ENCODE measurements at regions not wholly inside any gene's neighbourhood (a gene's known extent, or its start where the extent isn't known, plus 50 kb on each side); places are given as distances from the start of the nearest gene placed in this dataset.
A peak's percentile ranks its signal among the peaks of the same experiment; 100 is the strongest.

GRCh38 chr4:56169061-56169460 is 218.2 kb downstream of the AASDH start:
- FAIRE-seq (no peak), DNase-seq (no peak)
- TF ChIP-seq, protein P1, sequence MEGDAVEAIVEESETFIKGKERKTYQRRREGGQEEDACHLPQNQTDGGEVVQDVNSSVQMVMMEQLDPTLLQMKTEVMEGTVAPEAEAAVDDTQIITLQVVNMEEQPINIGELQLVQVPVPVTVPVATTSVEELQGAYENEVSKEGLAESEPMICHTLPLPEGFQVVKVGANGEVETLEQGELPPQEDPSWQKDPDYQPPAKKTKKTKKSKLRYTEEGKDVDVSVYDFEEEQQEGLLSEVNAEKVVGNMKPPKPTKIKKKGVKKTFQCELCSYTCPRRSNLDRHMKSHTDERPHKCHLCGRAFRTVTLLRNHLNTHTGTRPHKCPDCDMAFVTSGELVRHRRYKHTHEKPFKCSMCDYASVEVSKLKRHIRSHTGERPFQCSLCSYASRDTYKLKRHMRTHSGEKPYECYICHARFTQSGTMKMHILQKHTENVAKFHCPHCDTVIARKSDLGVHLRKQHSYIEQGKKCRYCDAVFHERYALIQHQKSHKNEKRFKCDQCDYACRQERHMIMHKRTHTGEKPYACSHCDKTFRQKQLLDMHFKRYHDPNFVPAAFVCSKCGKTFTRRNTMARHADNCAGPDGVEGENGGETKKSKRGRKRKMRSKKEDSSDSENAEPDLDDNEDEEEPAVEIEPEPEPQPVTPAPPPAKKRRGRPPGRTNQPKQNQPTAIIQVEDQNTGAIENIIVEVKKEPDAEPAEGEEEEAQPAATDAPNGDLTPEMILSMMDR (IDR thresholded peaks at IDR 0.05; ENCODE audit: borderline replicate concordance, extremely low read depth, insufficient read depth) = no peak
- intact Hi-C loops (cut with DNase I) = no loop called here
- Histone ChIP-seq H3K27ac (ENCODE audit: low read depth in 2 of 2, low read length in 2 of 2) (no peak overlapping the region), H3K36me3 (ENCODE audit: control insufficient read depth in 2 of 3, insufficient read depth in 3 of 3, low read length in 3 of 3) (no peaks in the 10 kb centered on the region), H3K9me3 (ENCODE audit: control insufficient read depth in 2 of 3, insufficient read depth in 1 of 3, low read length in 3 of 3) (no peaks in the 10 kb centered on the region), H3K27me3 (ENCODE audit: control insufficient read depth, insufficient read depth, low read length) (no peaks in the 10 kb centered on the region), H3K4me1 (ENCODE audit: control insufficient read depth in 2 of 3, insufficient read depth in 2 of 3, low read depth in 1 of 3, low read length in 3 of 3) (no peaks in the 10 kb centered on the region), H3K4me3 (ENCODE audit: low read length in 3 of 3) (no peak overlapping the region), H3K9ac (ENCODE audit: low read length in 3 of 3) (no peak overlapping the region)

- TF ChIP-seq, protein P1 (IDR thresholded peaks at IDR 0.05; ENCODE audit: borderline replicate concordance, extremely low read depth, insufficient read depth) = no peak
- H3K27me3 ChIP-seq (ENCODE audit: control insufficient read depth, insufficient read depth, low read length) = no peaks in the 10 kb centered on the region
- no peaks in the 10 kb centered on the region for H3K4me1 ChIP-seq (ENCODE audit: control insufficient read depth in 2 of 3, insufficient read depth in 2 of 3, low read depth in 1 of 3, low read length in 3 of 3)
- DNase-seq (peak in 3 of 5 donors; percentile 63 to 87 (median 85)), FAIRE-seq (no peak)
- no peak overlapping the region for H3K4me3 ChIP-seq (ENCODE audit: low read length in 3 of 3)
- H3K9ac ChIP-seq (ENCODE audit: low read length in 3 of 3) = no peak overlapping the region
- H3K36me3 ChIP-seq (ENCODE audit: control insufficient read depth in 2 of 3, insufficient read depth in 3 of 3, low read length in 3 of 3) = no peaks in the 10 kb centered on the region
- no peaks in the 10 kb centered on the region for H3K9me3 ChIP-seq (ENCODE audit: control insufficient read depth in 2 of 3, insufficient read depth in 1 of 3, low read length in 3 of 3)
- intact Hi-C loops (cut with DNase I) = no loop called here
- H3K27ac ChIP-seq (ENCODE audit: low read depth in 2 of 2, low read length in 2 of 2) = no peak overlapping the region
Observed at GRCh38 chr4:56164907-56165306, 216.2 kb downstream of the CEP135 start.

DNA sequence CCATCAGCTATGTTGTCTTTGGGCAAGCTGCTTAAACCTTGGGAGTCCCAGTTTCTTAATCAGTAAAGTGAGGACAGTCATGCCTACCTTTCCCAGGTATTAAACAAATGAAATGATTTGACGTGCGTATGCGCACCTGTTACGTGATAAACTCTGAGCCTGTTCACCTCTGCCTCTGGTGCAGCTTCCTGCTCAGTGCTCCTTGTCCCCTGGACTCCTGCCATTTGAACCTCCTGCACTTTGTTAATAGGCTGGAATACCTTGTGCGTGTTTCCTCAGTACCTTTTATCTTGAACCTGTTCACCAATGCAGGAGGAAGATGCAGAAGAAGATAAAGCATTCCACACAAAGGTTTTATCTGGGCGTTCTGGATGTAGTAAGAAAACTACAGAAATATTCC is 211.9 kb downstream of the CEP135 start:
- no peak for FAIRE-seq
- TF ChIP-seq, protein P1 (IDR thresholded peaks at IDR 0.05; ENCODE audit: borderline replicate concordance, extremely low read depth, insufficient read depth) = no peak
- intact Hi-C loops (cut with DNase I) = no loop called here

GRCh38 chr4:56158483-56158882 is 209.7 kb downstream of the CEP135 start:
- intact Hi-C loops (cut with DNase I) = no loop called here
- Histone ChIP-seq H3K36me3 (ENCODE audit: control insufficient read depth in 2 of 3, insufficient read depth in 3 of 3, low read length in 3 of 3) (no peaks in the 10 kb centered on the region), H3K4me3 (ENCODE audit: low read length in 3 of 3) (no peak overlapping the region), H3K27me3 (ENCODE audit: control insufficient read depth, insufficient read depth, low read length) (no peaks in the 10 kb centered on the region), H3K27ac (ENCODE audit: low read depth in 2 of 2, low read length in 2 of 2) (no peak overlapping the region), H3K9ac (ENCODE audit: low read length in 3 of 3) (no peak overlapping the region), H3K9me3 (ENCODE audit: control insufficient read depth in 2 of 3, insufficient read depth in 1 of 3, low read length in 3 of 3) (no peaks in the 10 kb centered on the region), H3K4me1 (ENCODE audit: control insufficient read depth in 2 of 3, insufficient read depth in 2 of 3, low read depth in 1 of 3, low read length in 3 of 3) (no peaks in the 10 kb centered on the region)
- FAIRE-seq (no peak), DNase-seq (no peak)
- TF ChIP-seq, protein P1 (IDR thresholded peaks at IDR 0.05; ENCODE audit: borderline replicate concordance, extremely low read depth, insufficient read depth) = no peak

More for the DNA sequence above, 211.9 kb downstream of the CEP135 start:
- DNase-seq = no peak
- H3K27ac ChIP-seq (ENCODE audit: low read depth in 2 of 2, low read length in 2 of 2) = no peak overlapping the region
- no peaks in the 10 kb centered on the region for H3K4me1 ChIP-seq (ENCODE audit: control insufficient read depth in 2 of 3, insufficient read depth in 2 of 3, low read depth in 1 of 3, low read length in 3 of 3)
- no peak overlapping the region for H3K9ac ChIP-seq (ENCODE audit: low read length in 3 of 3)
- H3K36me3 ChIP-seq (ENCODE audit: control insufficient read depth in 2 of 3, insufficient read depth in 3 of 3, low read length in 3 of 3) = no peaks in the 10 kb centered on the region
- no peak overlapping the region for H3K4me3 ChIP-seq (ENCODE audit: low read length in 3 of 3)
- no peaks in the 10 kb centered on the region for H3K27me3 ChIP-seq (ENCODE audit: control insufficient read depth, insufficient read depth, low read length)
- H3K9me3 ChIP-seq (ENCODE audit: control insufficient read depth in 2 of 3, insufficient read depth in 1 of 3, low read length in 3 of 3) = no peaks in the 10 kb centered on the region
